Fibroblast of lung (primary cell): ENCODE measurements at regions not wholly inside any gene's neighbourhood (a gene's known extent, or its start where the extent isn't known, plus 50 kb on each side); places are given as distances from the start of the nearest gene placed in this dataset.

ENCODE experiments used
- DNase-seq, 2 donors: peaks; one replicate each; pipeline versions ENCODE4 v3.0.0 to v3.0.0-alpha.2; 2010; ENCODE audit warnings: low read depth in 2 of 2
- H2AFZ ChIP-seq: 2 replicates; pipeline ENCODE4 v1.5.1; 2012; ENCODE audit warnings: low read length, control low read depth, inconsistent platforms
- H3K27ac ChIP-seq: 2 replicates; pipeline ENCODE4 v1.5.1; 2011; ENCODE audit warnings: low read length, control low read depth; ENCODE audit not compliant: insufficient read depth
- H3K27me3 ChIP-seq: 2 replicates; pipeline ENCODE4 v1.5.1; 2011; ENCODE audit warnings: mild to moderate bottlenecking, low read length; ENCODE audit not compliant: control insufficient read depth, insufficient read depth
- H3K36me3 ChIP-seq: 2 replicates; pipeline ENCODE4 v1.5.1; 2011; ENCODE audit warnings: low read length; ENCODE audit not compliant: control insufficient read depth, insufficient read depth
- H3K4me1 ChIP-seq: 2 replicates; pipeline ENCODE4 v1.5.1; 2011; ENCODE audit warnings: low read length; ENCODE audit not compliant: control insufficient read depth, insufficient read depth; ENCODE audit errors: extremely low read depth
- H3K4me2 ChIP-seq: 2 replicates; pipeline ENCODE4 v1.5.1; 2011; ENCODE audit warnings: low read length, control low read depth; ENCODE audit not compliant: insufficient read depth; ENCODE audit errors: extremely low read depth
- H3K4me3 ChIP-seq, 4 experiments: fragments of 200-600 bp in 1 of 4; sonication (generic) in 1 of 4; replicated peaks in 1 of 4; 2 replicates each; pipeline ENCODE4 v1.5.1; 2011 to 2016; ENCODE audit warnings: low read length in 4 of 4, low read depth in 3 of 4, mild to moderate bottlenecking in 3 of 4, control low read depth in 2 of 4, inconsistent platforms in 1 of 4, mixed read lengths in 1 of 4; ENCODE audit not compliant: insufficient read depth in 1 of 4; ENCODE audit errors: control extremely low read depth in 1 of 4
- H3K79me2 ChIP-seq: 2 replicates; pipeline ENCODE4 v1.5.1; 2012; ENCODE audit warnings: mild to moderate bottlenecking, low read length, inconsistent platforms; ENCODE audit not compliant: control insufficient read depth, insufficient read depth
- H3K9ac ChIP-seq: 2 replicates; pipeline ENCODE4 v1.5.1; 2011; ENCODE audit warnings: mild to moderate bottlenecking, low read length, control low read depth; ENCODE audit not compliant: insufficient read depth
- H3K9me3 ChIP-seq: 2 replicates; pipeline ENCODE4 v1.5.1; 2012; ENCODE audit warnings: low read depth, low read length; ENCODE audit not compliant: control insufficient read depth, insufficient read depth
- H4K20me1 ChIP-seq: 2 replicates; pipeline ENCODE4 v1.5.1; 2011; ENCODE audit warnings: low read length; ENCODE audit not compliant: control insufficient read depth, insufficient read depth; ENCODE audit errors: extremely low read depth
- CTCF ChIP-seq, 2 donors: IDR thresholded peaks in 1 of 2; conservative IDR thresholded peaks in 1 of 2; 1 replicate in 1 of 2; 2 replicates in 1 of 2; pipeline ENCODE4 v1.5.1; 2011 to 2012; ENCODE audit warnings: low read length in 2 of 2, control low read depth in 1 of 2, inconsistent platforms in 1 of 2, low read depth in 1 of 2, mild to moderate bottlenecking in 1 of 2
- EZH2 ChIP-seq: IDR thresholded peaks from 2 replicates; pipeline ENCODE4 v1.5.1; 2012; ENCODE audit warnings: low read length, control low read depth, mild to moderate bottlenecking; ENCODE audit errors: missing control alignments

- Histone ChIP-seq H3K36me3 (no peaks in the 10 kb centered on the region), H3K4me3 (no peak overlapping the region), H3K9ac (no peak overlapping the region), H3K4me1 (no peaks in the 10 kb centered on the region), H3K4me2 (no peak overlapping the region), H3K27me3 (no peaks in the 10 kb centered on the region), H2AFZ (no peak overlapping the region), H4K20me1 (no peaks in the 10 kb centered on the region), H3K9me3 (no peaks in the 10 kb centered on the region), H3K79me2 (no peaks in the 10 kb centered on the region), H3K27ac (no peak overlapping the region)
- DNase-seq, result no peak
- TF ChIP-seq EZH2 (no peak), CTCF (conservative IDR thresholded peaks at IDR 0.05 in 1 of 2, IDR thresholded peaks at IDR 0.05 in 1 of 2; ENCODE audit: low read depth in 1 of 2, low read length in 2 of 2) (no peak)
Measured at GRCh38 chr14:97104029-97104428, 306.8 kb downstream of the VRK1 start.

DNA sequence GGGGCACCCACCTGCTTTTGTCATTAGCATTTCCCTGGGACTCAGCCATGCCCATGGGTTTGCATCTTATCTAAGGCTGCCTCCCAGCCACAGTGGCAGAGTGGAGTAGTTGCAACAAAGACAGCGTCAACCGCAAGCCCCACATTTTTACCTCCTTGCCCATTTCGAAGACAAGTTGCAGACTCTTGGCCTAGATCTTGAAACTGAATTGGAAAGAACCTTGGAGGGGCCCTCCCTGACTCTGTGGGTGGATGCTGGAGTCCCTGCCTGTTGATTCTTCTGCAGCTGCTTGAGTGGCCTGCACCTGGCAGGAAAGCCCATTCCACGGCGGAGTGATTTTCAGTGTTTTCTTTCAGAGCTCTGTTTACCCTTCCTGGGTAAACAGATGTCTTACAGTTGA lies 309.0 kb downstream of the VRK1 start:
- no peak overlapping the region for H2AFZ ChIP-seq
- TF ChIP-seq CTCF (conservative IDR thresholded peaks at IDR 0.05 in 1 of 2, IDR thresholded peaks at IDR 0.05 in 1 of 2; ENCODE audit: low read depth in 1 of 2, low read length in 2 of 2), result no peak
- H3K9me3 ChIP-seq, result no peaks in the 10 kb centered on the region
- H3K27me3 ChIP-seq, result no peaks in the 10 kb centered on the region
- no peak overlapping the region for H3K4me3 ChIP-seq
- no peaks in the 10 kb centered on the region for H3K36me3 ChIP-seq
- no peak overlapping the region for H3K27ac ChIP-seq
- H4K20me1 ChIP-seq, result no peaks in the 10 kb centered on the region
- H3K79me2 ChIP-seq, result no peaks in the 10 kb centered on the region
- no peaks in the 10 kb centered on the region for H3K4me1 ChIP-seq
- H3K4me2 ChIP-seq, result no peak overlapping the region
- no peak for DNase-seq
- no peak overlapping the region for H3K9ac ChIP-seq

- H3K27ac ChIP-seq, result no peak overlapping the region
- H3K36me3 ChIP-seq, result no peaks in the 10 kb centered on the region
- H3K4me3 ChIP-seq, result no peak overlapping the region
- no peaks in the 10 kb centered on the region for H3K27me3 ChIP-seq
- TF ChIP-seq EZH2 (no peak), CTCF (conservative IDR thresholded peaks at IDR 0.05 in 1 of 2, IDR thresholded peaks at IDR 0.05 in 1 of 2; ENCODE audit: low read depth in 1 of 2, low read length in 2 of 2) (no peak)
- no peak overlapping the region for H3K9ac ChIP-seq
- no peak overlapping the region for H2AFZ ChIP-seq
- H3K4me1 ChIP-seq, result no peaks in the 10 kb centered on the region
- DNase-seq, result no peak
- H3K4me2 ChIP-seq, result no peak overlapping the region
- H3K79me2 ChIP-seq, result no peaks in the 10 kb centered on the region
- no peaks in the 10 kb centered on the region for H3K9me3 ChIP-seq
- H4K20me1 ChIP-seq, result no peaks in the 10 kb centered on the region
Measured at GRCh38 chr14:97106609-97107008, 309.4 kb downstream of the VRK1 start.
